ENCODE measurements at regions not wholly inside any gene's neighbourhood (a gene's known extent, or its start where the extent isn't known, plus 50 kb on each side); places are given as distances from the start of the nearest gene placed in this dataset.

DNA sequence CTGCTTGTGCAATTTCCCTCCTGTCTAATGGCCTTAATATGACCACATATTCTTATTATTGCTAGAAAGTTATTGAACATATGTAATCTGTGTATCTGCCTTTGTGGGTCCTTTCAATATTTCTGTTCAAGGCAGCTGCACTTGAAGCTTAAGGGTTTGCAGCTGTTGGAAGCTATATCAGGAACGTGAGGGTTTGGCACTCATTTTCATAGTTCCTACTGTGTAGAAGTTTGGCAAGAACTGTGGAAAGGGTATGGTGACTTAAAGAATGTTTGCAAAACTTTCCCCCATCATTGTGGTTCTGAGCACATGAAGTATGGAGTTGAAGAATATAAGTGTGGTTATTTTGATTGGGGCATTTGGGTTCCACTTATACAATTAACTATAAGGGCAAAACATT lies 144.7 kb upstream of the SEMA3A start:
- TF ChIP-seq POLR2A (IDR thresholded peaks at IDR 0.05; ENCODE audit: low read depth, low read length) (no peak), JUND (IDR thresholded peaks at IDR 0.05; ENCODE audit: low read depth, low read length) (no peak), RAD21 (IDR thresholded peaks at IDR 0.05; ENCODE audit: insufficient read depth, low read depth, low read length) (no peak), CBX3 (IDR thresholded peaks at IDR 0.05; ENCODE audit: borderline replicate concordance, low read depth) (no peak), NFXL1 (IDR thresholded peaks at IDR 0.05; ENCODE audit: borderline replicate concordance) (no peak)
- TF ChIP-seq, protein P1, sequence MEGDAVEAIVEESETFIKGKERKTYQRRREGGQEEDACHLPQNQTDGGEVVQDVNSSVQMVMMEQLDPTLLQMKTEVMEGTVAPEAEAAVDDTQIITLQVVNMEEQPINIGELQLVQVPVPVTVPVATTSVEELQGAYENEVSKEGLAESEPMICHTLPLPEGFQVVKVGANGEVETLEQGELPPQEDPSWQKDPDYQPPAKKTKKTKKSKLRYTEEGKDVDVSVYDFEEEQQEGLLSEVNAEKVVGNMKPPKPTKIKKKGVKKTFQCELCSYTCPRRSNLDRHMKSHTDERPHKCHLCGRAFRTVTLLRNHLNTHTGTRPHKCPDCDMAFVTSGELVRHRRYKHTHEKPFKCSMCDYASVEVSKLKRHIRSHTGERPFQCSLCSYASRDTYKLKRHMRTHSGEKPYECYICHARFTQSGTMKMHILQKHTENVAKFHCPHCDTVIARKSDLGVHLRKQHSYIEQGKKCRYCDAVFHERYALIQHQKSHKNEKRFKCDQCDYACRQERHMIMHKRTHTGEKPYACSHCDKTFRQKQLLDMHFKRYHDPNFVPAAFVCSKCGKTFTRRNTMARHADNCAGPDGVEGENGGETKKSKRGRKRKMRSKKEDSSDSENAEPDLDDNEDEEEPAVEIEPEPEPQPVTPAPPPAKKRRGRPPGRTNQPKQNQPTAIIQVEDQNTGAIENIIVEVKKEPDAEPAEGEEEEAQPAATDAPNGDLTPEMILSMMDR (IDR thresholded peaks at IDR 0.05 in 2 of 3, conservative IDR thresholded peaks at IDR 0.05 in 1 of 3; ENCODE audit: control insufficient read depth in 2 of 3, extremely low read depth in 1 of 3, insufficient read depth in 1 of 3, low read depth in 3 of 3, low read length in 3 of 3), result no peak

All from GM12878 (cell line).